H9 (cell line): ENCODE measurements at regions not wholly inside any gene's neighbourhood (a gene's known extent, or its start where the extent isn't known, plus 50 kb on each side); places are given as distances from the start of the nearest gene placed in this dataset.

Experiments
- DNase-seq: peaks from one replicate; pipeline ENCODE4 v3.0.0-alpha.2; 2017
- H2AFZ ChIP-seq: one replicate; pipeline ENCODE4 v1.6.1; 2013; ENCODE audit warnings: mild to moderate bottlenecking, low read length, control low read depth, moderate library complexity
- H2AK5ac ChIP-seq: 2 replicates; pipeline ENCODE4 v1.6.1; 2013; ENCODE audit warnings: low read length, control low read depth, mixed read lengths; ENCODE audit not compliant: insufficient read length
- H2BK120ac ChIP-seq: one replicate; pipeline ENCODE4 v1.6.1; 2013; ENCODE audit warnings: low read depth, mild to moderate bottlenecking, low read length, control low read depth, inconsistent platforms; ENCODE audit not compliant: poor library complexity, severe bottlenecking
- H2BK12ac ChIP-seq: 2 replicates; pipeline ENCODE4 v1.6.1; 2013; ENCODE audit warnings: low read length, control low read depth, mixed read lengths, low read depth; ENCODE audit not compliant: insufficient read length
- H2BK15ac ChIP-seq: 2 replicates; pipeline ENCODE4 v1.6.1; 2013; ENCODE audit warnings: low read depth, low read length, control low read depth
- H2BK20ac ChIP-seq: one replicate; pipeline ENCODE4 v1.6.1; 2013; ENCODE audit warnings: low read depth, mild to moderate bottlenecking, low read length, control low read depth, inconsistent platforms; ENCODE audit not compliant: poor library complexity, severe bottlenecking
- H2BK5ac ChIP-seq: 2 replicates; pipeline ENCODE4 v1.6.1; 2013; ENCODE audit warnings: low read length, control low read depth, mixed read lengths; ENCODE audit not compliant: insufficient read length
- H3K14ac ChIP-seq: 2 replicates; pipeline ENCODE4 v1.6.1; 2013; ENCODE audit warnings: low read length, control low read depth; ENCODE audit not compliant: insufficient read depth
- H3K18ac ChIP-seq: 2 replicates; pipeline ENCODE4 v1.6.1; 2013; ENCODE audit warnings: low read depth, mild to moderate bottlenecking, mixed read lengths, low read length, control low read depth; ENCODE audit not compliant: insufficient read length
- H3K23ac ChIP-seq: 2 replicates; pipeline ENCODE4 v1.6.1; 2013; ENCODE audit warnings: low read length, control low read depth, mixed read lengths, low read depth; ENCODE audit not compliant: insufficient read length
- H3K23me2 ChIP-seq: 2 replicates; pipeline ENCODE4 v1.6.1; 2013; ENCODE audit warnings: low read depth, mild to moderate bottlenecking, mixed read lengths, low read length, control low read depth; ENCODE audit not compliant: insufficient read length, poor library complexity, severe bottlenecking
- H3K27ac ChIP-seq: 2 replicates; pipeline ENCODE4 v1.5.1; 2013; ENCODE audit warnings: low read length, control low read depth, mixed read lengths, low read depth; ENCODE audit not compliant: insufficient read length
- H3K27me3 ChIP-seq: 2 replicates; pipeline ENCODE4 v1.6.1; 2013; ENCODE audit warnings: low read length, control low read depth, inconsistent platforms; ENCODE audit not compliant: insufficient read depth
- H3K4ac ChIP-seq: 2 replicates; pipeline ENCODE4 v1.6.1; 2013; ENCODE audit warnings: low read depth, mild to moderate bottlenecking, control low read depth, inconsistent platforms, low read length, moderate library complexity
- H3K4me1 ChIP-seq: 2 replicates; pipeline ENCODE4 v1.6.1; 2013; ENCODE audit warnings: low read length, control low read depth, inconsistent platforms; ENCODE audit not compliant: insufficient read depth
- H3K4me2 ChIP-seq: 2 replicates; pipeline ENCODE4 v1.6.1; 2013; ENCODE audit warnings: low read length, control low read depth, mixed read lengths; ENCODE audit not compliant: insufficient read length, insufficient read depth
- H3K56ac ChIP-seq: 2 replicates; pipeline ENCODE4 v1.6.1; 2013; ENCODE audit warnings: low read depth, mild to moderate bottlenecking, mixed read lengths, low read length, control low read depth; ENCODE audit not compliant: insufficient read length
- H3K79me1 ChIP-seq: 2 replicates; pipeline ENCODE4 v1.6.1; 2013; ENCODE audit warnings: low read depth, mild to moderate bottlenecking, moderate library complexity, low read length, control low read depth, inconsistent platforms; ENCODE audit not compliant: insufficient read depth, poor library complexity, severe bottlenecking
- H3K79me2 ChIP-seq: 2 replicates; pipeline ENCODE4 v1.6.1; 2013; ENCODE audit warnings: low read length, control low read depth, inconsistent platforms; ENCODE audit not compliant: insufficient read depth
- H3K9ac ChIP-seq: 2 replicates; pipeline ENCODE4 v1.6.1; 2013; ENCODE audit warnings: low read length, control low read depth, mixed read lengths; ENCODE audit not compliant: insufficient read length; ENCODE audit errors: extremely low read depth
- H3K9me3 ChIP-seq: one replicate; pipeline ENCODE4 v1.6.1; 2013; ENCODE audit warnings: low read depth, low read length, inconsistent platforms; ENCODE audit not compliant: control insufficient read depth
- H3T11ph ChIP-seq: one replicate; pipeline ENCODE4 v1.6.1; 2013; ENCODE audit warnings: mild to moderate bottlenecking, low read length, control low read depth, inconsistent platforms
- H4K20me1 ChIP-seq: one replicate; pipeline ENCODE4 v1.6.1; 2013; ENCODE audit not compliant: control insufficient read depth, insufficient read length, insufficient read depth
- H4K5ac ChIP-seq: 2 replicates; pipeline ENCODE4 v1.6.1; 2013; ENCODE audit warnings: low read depth, mild to moderate bottlenecking, mixed read lengths, low read length, control low read depth; ENCODE audit not compliant: insufficient read length
- H4K8ac ChIP-seq: replicated peaks from 2 replicates; pipeline ENCODE4 v1.6.1; 2013; ENCODE audit warnings: low read length, control low read depth, mixed read lengths, low read depth; ENCODE audit not compliant: insufficient read length
- H4K91ac ChIP-seq: 2 replicates; pipeline ENCODE4 v1.6.1; 2013; ENCODE audit warnings: low read depth, mild to moderate bottlenecking, moderate library complexity, mixed read lengths, low read length, control low read depth; ENCODE audit not compliant: insufficient read length
- H3K27ac Mint-ChIP-seq, 3 experiments: 2 replicates in 2 of 3; 3 replicates in 1 of 3; pipeline ENCODE4 v1.8.0; 2020 to 2021; ENCODE audit warnings: mixed read lengths in 3 of 3, mild to moderate bottlenecking in 1 of 3, moderate library complexity in 1 of 3
- H3K27me3 Mint-ChIP-seq: 2 replicates; pipeline ENCODE4 v1.8.0; 2021; ENCODE audit warnings: low read depth, mild to moderate bottlenecking, moderate library complexity, mixed read lengths
- H3K36me3 Mint-ChIP-seq, 3 experiments: 2 replicates in 2 of 3; 3 replicates in 1 of 3; pipeline ENCODE4 v1.8.0; 2020 to 2021; ENCODE audit warnings: low read depth in 3 of 3, mixed read lengths in 3 of 3; ENCODE audit not compliant: insufficient read depth in 1 of 3
- H3K4me1 Mint-ChIP-seq, 2 experiments: 2 replicates each; pipeline ENCODE4 v1.8.0; 2020; ENCODE audit warnings: mixed read lengths in 2 of 2
- H3K4me3 Mint-ChIP-seq, 2 experiments: 2 replicates in 1 of 2; 3 replicates in 1 of 2; pipeline ENCODE4 v1.8.0; 2020 to 2021; ENCODE audit warnings: mild to moderate bottlenecking in 2 of 2, mixed read lengths in 2 of 2, moderate library complexity in 1 of 2
- H3K9me3 Mint-ChIP-seq, 2 experiments: 2 replicates in 1 of 2; 3 replicates in 1 of 2; pipeline ENCODE4 v1.8.0; 2020; ENCODE audit warnings: mild to moderate bottlenecking in 2 of 2, mixed read lengths in 2 of 2, moderate library complexity in 1 of 2
- WGBS: extraction: QIAGEN DNeasy Blood & Tissue Kit; methylation state at CpG from one replicate; pipeline ENCODE4 v1.1.7; 2013; ENCODE audit warnings: missing lambda C conversion rate, low lambda C conversion rate, mixed read lengths; ENCODE audit not compliant: insufficient read length; ENCODE audit errors: extremely low coverage; 5-methylcytosine and 5-hydroxymethylcytosine counted together
- TF ChIP-seq, protein P1 (sequence below): fragments of 200-600 bp; sonication (generic); conservative IDR thresholded peaks from 3 replicates; pipeline ENCODE4 v1.8.0; 2021; ENCODE audit warnings: antibody characterized with exemption, mild to moderate bottlenecking

DNA sequence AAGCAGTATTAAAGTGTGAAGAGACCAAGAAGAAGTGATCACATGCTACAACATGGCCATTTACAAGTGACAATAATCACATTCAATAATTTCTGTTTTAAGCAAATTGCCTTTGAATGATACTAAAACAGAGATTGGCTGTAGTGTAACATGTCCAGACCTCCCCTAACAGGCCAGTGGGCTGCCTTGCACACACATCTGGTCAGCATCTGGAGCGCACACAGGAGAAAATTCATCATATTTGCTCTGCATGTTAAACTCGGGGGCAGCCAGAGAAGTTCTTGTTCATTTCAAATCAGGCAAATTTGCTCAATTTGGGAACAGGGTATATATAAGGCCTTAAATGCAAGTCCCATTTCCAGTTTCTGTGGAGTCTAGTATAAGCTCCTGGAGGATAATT, 111.1 kb upstream of the FBXL7 start:
- Histone ChIP-seq H3K4me1 (no peaks in the 10 kb centered on the region), H4K20me1 (no peaks in the 10 kb centered on the region), H2BK5ac (no peak overlapping the region), H3K18ac (no peak overlapping the region), H3K79me2 (no peaks in the 10 kb centered on the region), H3K23me2 (peaks cover 2% of the 10 kb centered on the region), H2BK20ac (no peak overlapping the region), H3K27ac (no peak overlapping the region), H3K27me3 (no peaks in the 10 kb centered on the region), H3K56ac (no peak overlapping the region), H4K5ac (no peak overlapping the region), H3K79me1 (no peaks in the 10 kb centered on the region), H3K9ac (no peak overlapping the region), H3K4ac (no peak overlapping the region), H3K4me2 (no peak overlapping the region), H3K23ac (no peak overlapping the region), H3K9me3 (no peaks in the 10 kb centered on the region), H2AK5ac (no peak overlapping the region), H3T11ph (no peak overlapping the region), H4K91ac (no peak overlapping the region), H2AFZ (no peak overlapping the region), H2BK120ac (no peak overlapping the region), H4K8ac (no peak overlapping the region), H3K14ac (no peak overlapping the region), H2BK12ac (no peak overlapping the region), H2BK15ac (no peak overlapping the region)
- Mint-ChIP-seq H3K27me3 (no peaks in the 10 kb centered on the region), H3K27ac (no peak overlapping the region), H3K4me3 (no peak overlapping the region), H3K4me1 (peaks cover 7 to 11% of the 10 kb centered on the region in 2 experiments), H3K9me3 (no peaks in the 10 kb centered on the region; a peak in 1 of 5 replicates), H3K36me3 (peaks cover 0 to 4% (median 0%) of the 10 kb centered on the region in 3 experiments; a peak in 1 of 7 replicates)
- WGBS = no CpG with 5 or more reads among the region's 2 CpGs
- TF ChIP-seq, protein P1, sequence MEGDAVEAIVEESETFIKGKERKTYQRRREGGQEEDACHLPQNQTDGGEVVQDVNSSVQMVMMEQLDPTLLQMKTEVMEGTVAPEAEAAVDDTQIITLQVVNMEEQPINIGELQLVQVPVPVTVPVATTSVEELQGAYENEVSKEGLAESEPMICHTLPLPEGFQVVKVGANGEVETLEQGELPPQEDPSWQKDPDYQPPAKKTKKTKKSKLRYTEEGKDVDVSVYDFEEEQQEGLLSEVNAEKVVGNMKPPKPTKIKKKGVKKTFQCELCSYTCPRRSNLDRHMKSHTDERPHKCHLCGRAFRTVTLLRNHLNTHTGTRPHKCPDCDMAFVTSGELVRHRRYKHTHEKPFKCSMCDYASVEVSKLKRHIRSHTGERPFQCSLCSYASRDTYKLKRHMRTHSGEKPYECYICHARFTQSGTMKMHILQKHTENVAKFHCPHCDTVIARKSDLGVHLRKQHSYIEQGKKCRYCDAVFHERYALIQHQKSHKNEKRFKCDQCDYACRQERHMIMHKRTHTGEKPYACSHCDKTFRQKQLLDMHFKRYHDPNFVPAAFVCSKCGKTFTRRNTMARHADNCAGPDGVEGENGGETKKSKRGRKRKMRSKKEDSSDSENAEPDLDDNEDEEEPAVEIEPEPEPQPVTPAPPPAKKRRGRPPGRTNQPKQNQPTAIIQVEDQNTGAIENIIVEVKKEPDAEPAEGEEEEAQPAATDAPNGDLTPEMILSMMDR = no peak
- DNase-seq = no peak
